Mesothelial cell of epicardium (in vitro differentiated cells): ENCODE measurements at regions not wholly inside any gene's neighbourhood (a gene's known extent, or its start where the extent isn't known, plus 50 kb on each side); places are given as distances from the start of the nearest gene placed in this dataset.

Experiments
- DNase-seq, 2 experiments: peaks; one replicate each; pipeline ENCODE4 v3.0.0; 2021; ENCODE audit warnings: low spot score in 2 of 2; ENCODE audit not compliant: unreplicated experiment in 2 of 2
- H3K27ac Mint-ChIP-seq: 2 replicates; pipeline ENCODE4 v1.8.0; 2021; ENCODE audit warnings: mixed read lengths
- H3K27me3 Mint-ChIP-seq: 2 replicates; pipeline ENCODE4 v1.8.0; 2021; ENCODE audit warnings: low read depth, mixed read lengths
- H3K36me3 Mint-ChIP-seq: 2 replicates; pipeline ENCODE4 v1.8.0; 2021; ENCODE audit warnings: mixed read lengths
- H3K4me1 Mint-ChIP-seq: 2 replicates; pipeline ENCODE4 v1.8.0; 2021; ENCODE audit warnings: mixed read lengths
- H3K4me3 Mint-ChIP-seq: 2 replicates; pipeline ENCODE4 v1.8.0; 2021; ENCODE audit warnings: mild to moderate bottlenecking, moderate library complexity, mixed read lengths
- H3K9me3 Mint-ChIP-seq: 2 replicates; pipeline ENCODE4 v1.8.0; 2021; ENCODE audit warnings: mixed read lengths
- CTCF ChIP-seq: fragments of 200-600 bp; sonication (generic); IDR thresholded peaks from one replicate; pipeline ENCODE4 v1.5.0; 2021; ENCODE audit warnings: antibody characterized with exemption; ENCODE audit not compliant: unreplicated experiment

- no peak for DNase-seq
- no peak for TF ChIP-seq CTCF
- Mint-ChIP-seq H3K36me3 (no peaks in the 10 kb centered on the region), H3K4me1 (peaks cover 3% of the 10 kb centered on the region), H3K9me3 (peaks cover 9% of the 10 kb centered on the region), H3K27me3 (peaks cover 1% of the 10 kb centered on the region), H3K27ac (no peak overlapping the region), H3K4me3 (no peak overlapping the region)
These were observed 654.5 kb upstream of the CELF2 start for GRCh38 chr10:10363217-10363616.

- peaks cover 3% of the 10 kb centered on the region for H3K4me1 Mint-ChIP-seq
- no peak overlapping the region for H3K4me3 Mint-ChIP-seq
- H3K27ac Mint-ChIP-seq, result no peak overlapping the region
- DNase-seq, result no peak
- peaks cover 1% of the 10 kb centered on the region for H3K27me3 Mint-ChIP-seq
- H3K9me3 Mint-ChIP-seq, result no peaks in the 10 kb centered on the region
- TF ChIP-seq CTCF, result no peak
- no peaks in the 10 kb centered on the region for H3K36me3 Mint-ChIP-seq
These were observed 652.8 kb upstream of the CELF2 start for GRCh38 chr10:10364902-10365301.

- Mint-ChIP-seq H3K27me3 (no peaks in the 10 kb centered on the region), H3K4me3 (no peak overlapping the region)
These were observed 652.0 kb upstream of the CELF2 start for GRCh38 chr10:10365676-10366075.

GRCh38 chr10:10366836-10367235 lies 650.8 kb upstream of the CELF2 start:
- no peak overlapping the region for H3K4me3 Mint-ChIP-seq
- no peaks in the 10 kb centered on the region for H3K36me3 Mint-ChIP-seq
- no peaks in the 10 kb centered on the region for H3K9me3 Mint-ChIP-seq
- no peak overlapping the region for H3K27ac Mint-ChIP-seq
- TF ChIP-seq CTCF, result no peak
- H3K27me3 Mint-ChIP-seq, result no peaks in the 10 kb centered on the region
- H3K4me1 Mint-ChIP-seq, result peaks cover 3% of the 10 kb centered on the region
- no peak for DNase-seq

More at GRCh38 chr10:10365676-10366075, 652.0 kb upstream of the CELF2 start:
- Mint-ChIP-seq H3K9me3 (no peaks in the 10 kb centered on the region), H3K36me3 (no peaks in the 10 kb centered on the region), H3K4me1 (peaks cover 3% of the 10 kb centered on the region), H3K27ac (no peak overlapping the region)
- TF ChIP-seq CTCF, result no peak
- no peak for DNase-seq

DNA sequence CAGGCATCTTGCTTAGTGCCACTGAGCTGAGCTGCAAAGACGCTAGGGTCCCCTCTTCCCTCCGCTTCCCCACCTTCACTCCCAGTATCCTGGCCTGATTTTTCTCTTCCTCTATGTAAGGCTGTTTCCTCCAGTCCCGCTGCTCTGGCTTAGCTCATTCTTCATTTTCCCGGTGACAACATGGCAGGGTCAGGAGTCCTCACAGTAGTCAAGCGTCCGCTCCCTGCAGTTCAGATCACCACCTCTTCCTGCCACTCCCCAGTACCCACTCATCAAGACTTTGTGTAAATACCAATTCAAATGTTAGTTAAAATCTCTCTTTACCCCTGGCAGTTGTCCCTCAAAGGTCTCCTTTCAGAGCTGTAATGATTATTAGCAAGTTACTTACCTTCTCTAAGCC lies 650.4 kb upstream of the CELF2 start:
- Mint-ChIP-seq H3K27me3 (no peaks in the 10 kb centered on the region), H3K36me3 (no peaks in the 10 kb centered on the region), H3K9me3 (no peaks in the 10 kb centered on the region), H3K4me3 (no peak overlapping the region), H3K4me1 (peaks cover 3% of the 10 kb centered on the region), H3K27ac (no peak overlapping the region)
- no peak for DNase-seq
- TF ChIP-seq CTCF, result no peak

GRCh38 chr10:10368951-10369576 lies 648.6 kb upstream of the CELF2 start:
- Mint-ChIP-seq H3K4me3 (no peak overlapping the region), H3K9me3 (peaks cover 4% of the 10 kb centered on the region), H3K27ac (no peak overlapping the region), H3K27me3 (no peaks in the 10 kb centered on the region), H3K36me3 (no peaks in the 10 kb centered on the region), H3K4me1 (peaks cover 3% of the 10 kb centered on the region)
- no peak for DNase-seq
- TF ChIP-seq CTCF, result no peak
